CD4-positive, alpha-beta T cell treated with Interleukin-17A for 4 hours (primary cell): ENCODE measurements at regions not wholly inside any gene's neighbourhood (a gene's known extent, or its start where the extent isn't known, plus 50 kb on each side); places are given as distances from the start of the nearest gene placed in this dataset.

Experiments used
- DNase-seq: peaks from one replicate; pipeline ENCODE4 v3.0.0-alpha.2; 2020; ENCODE audit warnings: mixed read lengths

GRCh38 chr3:36197151-36197550, 183.2 kb upstream of the STAC start:
- no peak for DNase-seq

DNA sequence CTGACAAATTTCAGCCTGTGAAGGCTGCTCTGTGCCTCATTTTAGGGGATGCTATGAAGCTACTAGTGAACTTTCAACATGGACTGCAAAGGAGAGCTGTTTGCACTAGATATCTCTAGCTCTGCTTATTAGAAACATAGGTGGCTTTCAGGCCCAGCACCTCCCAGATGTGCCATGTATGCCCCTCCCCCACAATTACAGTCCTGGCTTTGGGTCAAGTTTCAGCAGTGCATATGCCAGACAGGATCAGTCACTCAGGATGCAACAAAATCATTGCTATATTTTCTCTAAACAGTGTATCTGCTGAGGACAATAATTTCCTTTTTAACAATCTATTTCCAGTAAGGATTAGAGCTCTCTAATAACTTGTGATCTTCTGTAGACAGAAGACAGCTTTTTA, 178.8 kb upstream of the STAC start:
- no peak for DNase-seq

GRCh38 chr3:36206956-36207580, 173.2 kb upstream of the STAC start:
- DNase-seq, result no peak

DNA sequence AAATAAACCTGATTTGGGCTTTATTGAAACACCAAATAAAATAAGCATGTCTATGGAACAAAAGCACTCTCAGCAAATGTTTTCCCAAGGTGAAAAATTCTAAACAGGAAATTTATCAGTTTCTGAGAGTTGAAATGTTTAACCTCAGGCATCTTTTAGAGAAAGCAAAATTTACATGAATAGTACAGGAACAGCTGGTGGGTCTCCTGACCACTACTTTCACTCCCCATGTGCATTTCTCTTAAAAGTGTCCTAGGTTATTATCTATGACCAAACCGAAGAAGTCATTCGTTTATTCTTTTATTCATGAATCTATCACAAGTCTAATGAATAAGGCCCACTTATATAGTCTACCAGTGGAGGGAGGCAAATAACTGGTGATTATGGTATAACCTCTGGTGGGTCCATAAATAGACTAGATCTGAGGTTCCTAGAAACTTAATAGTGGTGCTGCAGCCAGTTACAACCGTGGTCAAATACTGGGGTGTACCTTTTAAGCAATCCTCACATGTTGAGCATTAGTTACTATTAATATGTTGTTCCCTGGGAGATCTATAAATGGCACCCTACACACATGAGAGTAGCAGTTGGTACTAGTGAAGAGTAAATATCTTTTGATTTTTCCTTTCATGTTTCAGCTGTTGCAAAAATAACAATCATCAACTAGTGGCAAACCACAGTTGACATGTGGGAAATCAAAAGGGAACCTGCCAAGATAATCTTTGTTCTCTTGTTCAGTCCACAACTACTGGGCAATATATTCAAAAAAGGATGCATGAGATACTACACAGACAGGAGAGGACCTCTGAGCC, 169.3 kb upstream of the STAC start:
- DNase-seq, result no peak

GRCh38 chr3:36211652-36211999, 168.7 kb upstream of the STAC start:
- no peak for DNase-seq

DNA sequence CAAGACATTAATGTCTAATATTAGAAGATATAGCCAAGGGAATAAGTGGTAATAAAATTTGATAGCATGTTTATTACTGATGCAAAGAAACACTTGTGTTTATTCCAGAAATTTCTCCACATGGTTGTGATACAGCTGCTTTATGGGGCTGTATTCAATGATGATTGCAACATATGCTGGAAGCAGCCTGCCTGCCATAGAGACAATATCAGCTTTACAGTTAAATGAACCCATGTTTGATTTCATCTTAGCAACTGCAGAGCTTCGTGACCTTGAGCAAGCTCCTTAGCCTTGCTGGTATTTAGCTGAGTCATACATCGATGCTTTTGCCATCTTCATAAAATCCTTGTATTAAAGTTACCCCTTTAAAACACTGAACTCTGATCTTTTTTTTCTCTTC, 168.1 kb upstream of the STAC start:
- DNase-seq, result no peak

DNA sequence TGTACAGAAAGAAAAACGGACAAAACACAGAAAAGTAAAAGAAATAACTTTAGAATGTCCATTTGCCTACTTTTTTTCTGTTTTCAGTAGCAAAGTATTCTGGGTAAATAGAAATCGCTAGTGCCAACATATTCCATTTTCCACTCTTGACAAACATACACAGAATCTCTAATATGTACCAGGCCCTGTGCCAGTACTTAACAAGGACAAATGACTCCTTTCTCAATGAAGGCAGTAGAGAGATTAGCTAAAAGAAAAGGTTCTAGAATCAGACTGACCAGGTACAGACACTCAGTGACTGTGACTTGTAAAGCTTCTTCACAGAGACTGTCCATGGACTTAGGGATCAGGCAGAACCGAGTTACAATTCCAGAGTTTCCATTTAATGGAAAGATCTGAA, 165.8 kb upstream of the STAC start:
- DNase-seq, result no peak

DNA sequence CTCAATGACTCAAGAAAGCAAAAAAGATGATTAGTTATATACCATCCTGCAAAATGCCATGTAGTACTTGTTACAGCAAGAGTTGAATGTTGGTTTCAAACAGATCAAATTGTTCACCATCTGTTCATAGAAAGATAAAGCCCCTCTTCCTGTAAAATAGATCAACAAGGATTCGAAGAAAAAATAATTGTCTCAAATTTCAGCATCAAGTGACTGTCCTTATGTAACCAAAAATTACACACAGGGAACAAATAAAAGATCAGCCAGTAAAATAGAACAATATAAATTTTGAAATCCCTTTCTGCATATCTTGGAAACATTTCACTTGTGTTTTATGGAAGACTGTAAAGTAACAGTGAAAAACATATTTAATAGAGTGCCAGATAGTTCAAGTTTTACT, 165.1 kb upstream of the STAC start:
- no peak for DNase-seq

DNA sequence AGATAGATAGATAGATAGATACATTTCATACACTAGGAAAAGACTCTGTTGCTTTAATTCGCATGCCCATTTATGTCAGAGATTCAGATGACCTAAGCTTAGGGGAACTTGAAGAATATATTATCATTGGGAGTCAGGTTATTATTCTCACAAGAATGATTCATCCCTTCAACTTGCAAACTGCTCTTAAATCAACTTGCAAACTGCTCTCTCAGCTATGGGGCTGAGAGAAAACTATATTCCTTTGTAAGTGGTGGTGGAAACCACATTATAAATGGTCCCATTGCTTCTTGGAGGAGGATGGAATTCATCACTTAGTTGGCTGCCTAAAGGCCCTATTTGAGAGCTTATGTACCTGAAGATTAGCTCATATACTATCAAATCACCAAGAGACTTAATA, 160.9 kb upstream of the STAC start:
- DNase-seq, result no peak

DNA sequence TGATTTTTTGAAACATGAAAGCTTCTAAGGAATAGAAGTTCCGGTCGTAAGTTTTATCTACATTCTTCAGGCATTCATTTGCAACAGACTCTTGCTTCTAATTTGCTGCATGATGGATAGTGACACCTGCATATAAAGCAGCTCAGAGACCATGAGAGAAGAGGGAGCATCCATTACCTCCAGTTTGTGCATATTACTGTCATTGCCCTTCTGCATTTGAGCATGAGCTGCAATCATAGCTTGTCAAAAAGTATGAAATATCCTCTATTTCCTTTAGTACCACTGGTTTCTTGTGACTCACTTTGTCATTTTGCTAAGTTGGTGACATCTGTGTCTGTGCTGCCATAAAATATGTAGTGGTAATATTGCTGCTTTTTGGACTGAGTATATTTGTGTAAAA, 160.1 kb upstream of the STAC start:
- no peak for DNase-seq

DNA sequence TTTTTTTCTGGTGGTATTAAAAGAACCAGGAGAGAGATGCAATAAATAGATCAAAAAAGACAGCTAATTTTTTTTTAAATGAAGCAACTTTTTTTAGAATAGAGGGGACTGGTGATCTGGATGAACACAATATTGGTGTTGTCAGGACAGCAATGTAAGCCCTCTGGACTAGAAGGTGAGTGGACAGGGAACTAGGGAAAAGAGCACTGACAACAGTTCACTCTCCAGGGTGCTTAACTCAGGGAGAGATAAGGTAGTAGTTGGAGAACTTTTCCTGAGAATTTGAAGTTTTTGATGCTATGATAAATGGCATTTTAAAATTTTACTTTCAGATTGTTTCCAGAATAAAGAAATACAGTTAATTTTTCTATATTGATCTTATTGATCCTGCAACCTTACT, 158.3 kb upstream of the STAC start:
- no peak for DNase-seq

GRCh38 chr3:36227980-36228379, 152.3 kb upstream of the STAC start:
- no peak for DNase-seq

DNA sequence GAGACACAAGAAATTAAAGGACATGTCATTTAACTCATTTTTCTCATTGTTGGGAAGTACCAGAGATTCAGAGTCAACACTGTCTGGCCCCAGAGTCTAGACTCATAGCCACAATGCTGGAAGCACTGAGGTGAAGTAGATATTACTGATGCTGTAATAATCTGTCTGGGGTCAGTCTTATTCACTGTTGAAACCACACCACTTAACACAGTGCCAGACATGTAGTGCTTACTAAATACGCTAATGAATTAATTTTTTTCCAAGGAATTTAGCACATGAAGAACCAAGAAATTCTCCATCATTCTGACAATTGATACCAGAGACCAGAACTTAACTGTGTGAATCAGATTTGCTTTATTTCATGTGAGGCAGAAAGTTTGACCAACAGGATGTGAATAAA, 150.8 kb upstream of the STAC start:
- no peak for DNase-seq

- no peak for DNase-seq
Measured at GRCh38 chr3:36232797-36233489, 147.4 kb upstream of the STAC start.

- no peak for DNase-seq
Measured at GRCh38 chr3:36244728-36245127, 135.6 kb upstream of the STAC start.

DNA sequence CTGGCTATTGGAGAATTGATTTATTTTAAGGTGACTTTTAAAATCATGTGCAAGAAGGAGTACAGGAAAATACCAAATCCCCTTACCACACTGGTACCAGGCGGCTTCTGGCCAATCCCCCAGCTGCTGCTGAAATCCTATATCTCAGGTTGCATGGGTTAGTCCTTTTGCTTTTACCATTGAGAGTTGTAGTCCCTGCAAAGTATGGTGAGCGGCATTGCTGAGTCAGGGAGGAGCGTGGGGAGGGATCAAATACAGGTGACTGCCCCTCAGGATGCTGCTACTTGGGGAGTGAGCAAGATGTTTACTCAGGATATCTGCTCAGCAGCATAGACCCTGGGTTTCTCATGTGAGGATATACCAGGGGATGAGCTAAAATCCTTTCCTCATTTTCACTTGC, 131.9 kb upstream of the STAC start:
- DNase-seq, result no peak

DNA sequence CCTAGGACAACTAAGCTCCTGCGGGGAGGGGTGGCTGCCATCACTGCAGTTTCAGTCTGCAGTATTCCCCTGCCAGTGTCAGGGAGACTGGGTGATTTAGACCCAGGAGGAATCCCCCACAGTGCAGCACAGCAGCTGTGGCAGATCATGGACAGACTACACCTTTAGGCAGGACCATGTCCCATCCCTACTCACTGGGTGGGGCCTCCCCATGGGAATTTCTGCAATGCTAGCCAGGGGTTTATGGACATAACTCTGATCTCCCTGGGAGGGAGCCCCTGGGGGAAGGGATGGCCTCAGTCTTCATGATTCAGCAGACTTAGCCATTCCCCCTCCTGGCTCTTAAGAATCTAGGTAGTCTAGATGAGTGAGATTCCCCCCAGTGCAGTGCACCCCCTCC, 130.1 kb upstream of the STAC start:
- no peak for DNase-seq

DNA sequence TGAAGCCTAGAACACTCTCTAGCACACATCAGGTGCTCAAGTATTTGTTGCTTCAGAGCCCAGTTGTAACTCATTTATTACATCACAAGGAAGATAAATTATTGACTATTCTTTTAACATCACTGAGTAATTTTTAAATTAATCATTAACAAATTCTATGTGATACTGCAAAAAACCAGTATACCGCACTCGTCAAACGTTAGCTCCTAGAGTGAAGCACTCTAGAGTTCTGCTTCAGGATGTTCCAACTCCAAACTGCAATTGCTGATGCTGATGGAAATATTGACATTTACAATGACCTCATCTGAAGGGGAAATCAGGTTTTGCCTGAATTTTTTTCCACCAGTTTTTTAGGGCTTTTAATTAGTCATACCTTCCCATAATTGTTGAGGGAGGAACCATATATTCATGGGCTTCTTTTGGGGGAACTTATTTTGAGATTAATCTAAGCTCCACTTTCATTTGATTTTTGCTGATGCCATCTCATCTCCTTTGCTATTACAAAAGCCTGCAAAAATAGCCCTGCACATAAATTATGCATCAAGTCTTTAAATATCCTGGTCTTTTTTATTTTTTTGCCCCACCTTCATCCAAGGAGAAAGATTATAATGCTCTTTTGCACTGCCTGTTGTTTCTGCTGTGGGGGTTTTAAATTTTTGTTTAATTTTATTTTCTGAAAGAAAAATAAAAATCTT, 123.0 kb upstream of the STAC start:
- no peak for DNase-seq

DNA sequence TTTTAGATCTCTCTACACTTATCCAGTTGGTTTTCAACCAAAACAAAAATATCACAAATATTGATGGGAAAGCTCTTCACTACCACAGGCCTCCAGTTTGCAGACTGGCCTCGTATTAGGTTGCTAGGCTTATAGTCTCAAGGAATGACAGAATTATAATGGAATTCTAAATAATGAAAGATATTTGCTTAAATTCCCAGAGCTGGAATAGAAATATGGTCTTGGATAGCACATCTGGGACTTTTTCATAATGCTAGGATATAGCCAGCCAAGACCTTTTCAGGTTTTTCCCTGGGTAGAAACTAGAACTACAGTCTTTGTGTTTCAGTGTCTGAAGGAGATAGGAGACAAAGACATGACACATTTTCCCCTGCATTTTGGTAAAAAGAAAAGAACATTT, 121.9 kb upstream of the STAC start:
- no peak for DNase-seq

- DNase-seq, result no peak
Measured at GRCh38 chr3:36259580-36259979, 120.7 kb upstream of the STAC start.

GRCh38 chr3:36269274-36269673, 111.0 kb upstream of the STAC start:
- no peak for DNase-seq

GRCh38 chr3:36282766-36283165, 97.5 kb upstream of the STAC start:
- no peak for DNase-seq

DNA sequence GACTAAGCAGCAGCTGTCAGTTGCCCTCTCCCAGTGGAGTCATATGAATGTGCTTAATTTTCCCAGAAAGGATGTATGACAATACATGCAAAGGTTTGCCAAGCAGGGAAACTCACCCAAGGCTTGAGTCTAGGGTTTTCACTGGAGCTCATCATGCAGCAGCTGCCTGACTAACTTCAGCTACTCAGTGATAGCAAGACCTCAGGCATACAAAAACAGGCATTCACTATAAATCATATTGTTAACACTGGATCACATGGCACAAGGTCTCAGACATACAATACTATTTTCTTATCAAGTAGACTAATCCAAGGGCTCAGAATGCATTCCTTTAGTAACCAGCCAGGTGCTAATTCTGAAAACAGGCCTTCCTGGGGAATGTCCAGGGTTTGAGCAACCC, 85.0 kb upstream of the STAC start:
- no peak for DNase-seq

DNA sequence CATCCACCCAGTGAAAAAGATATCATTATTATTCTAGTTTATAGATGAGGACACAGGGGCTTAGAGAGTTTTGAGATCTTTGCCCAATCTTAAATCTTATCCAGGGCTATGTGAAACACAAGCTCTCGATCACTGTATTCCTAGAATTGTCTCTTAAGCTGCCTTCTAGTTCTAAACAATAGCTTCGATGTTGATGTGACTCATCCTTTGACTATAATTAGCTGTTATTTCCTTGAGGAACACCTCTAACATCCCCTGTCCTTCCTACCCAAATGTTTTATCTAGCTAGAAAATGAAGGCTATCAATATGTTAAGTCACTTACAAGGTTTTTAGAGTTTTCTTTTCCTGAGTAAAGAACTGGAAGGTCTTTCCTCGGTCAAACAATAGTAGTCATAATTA, 83.1 kb upstream of the STAC start:
- DNase-seq, result no peak
